ENCODE measurements at regions not wholly inside any gene's neighbourhood (a gene's known extent, or its start where the extent isn't known, plus 50 kb on each side); places are given as distances from the start of the nearest gene placed in this dataset.

GRCh38 chr7:115831371-115831770, 199.2 kb downstream of the TFEC start:
- DNase-seq (ENCODE audit: low spot score) = no peak
- BruUV-seq (replicated peaks) = no TSS peak
- no peak overlapping the region for H3K4me3 ChIP-seq (ENCODE audit: low read depth, low read length, poor library complexity, severe bottlenecking)
- no peaks in the 10 kb centered on the region for H3K9me3 ChIP-seq (ENCODE audit: low read depth, low read length, poor library complexity, severe bottlenecking)
- CTCF ChIA-PET = no interaction called here
- no peaks in the 10 kb centered on the region for H3K36me3 ChIP-seq (ENCODE audit: insufficient read depth, low read length, poor library complexity, severe bottlenecking)
- intact Hi-C loops (cut with micrococcal nuclease; ENCODE audit: unreplicated experiment) = no loop called here
- H3K27me3 ChIP-seq (replicated peaks; ENCODE audit: insufficient read depth, low read depth, low read length, poor library complexity) = peaks cover 58% of the 10 kb centered on the region
- no peaks in the 10 kb centered on the region for H3K4me1 ChIP-seq (ENCODE audit: insufficient read depth, low read length, poor library complexity, severe bottlenecking)
- TF ChIP-seq, protein P1, sequence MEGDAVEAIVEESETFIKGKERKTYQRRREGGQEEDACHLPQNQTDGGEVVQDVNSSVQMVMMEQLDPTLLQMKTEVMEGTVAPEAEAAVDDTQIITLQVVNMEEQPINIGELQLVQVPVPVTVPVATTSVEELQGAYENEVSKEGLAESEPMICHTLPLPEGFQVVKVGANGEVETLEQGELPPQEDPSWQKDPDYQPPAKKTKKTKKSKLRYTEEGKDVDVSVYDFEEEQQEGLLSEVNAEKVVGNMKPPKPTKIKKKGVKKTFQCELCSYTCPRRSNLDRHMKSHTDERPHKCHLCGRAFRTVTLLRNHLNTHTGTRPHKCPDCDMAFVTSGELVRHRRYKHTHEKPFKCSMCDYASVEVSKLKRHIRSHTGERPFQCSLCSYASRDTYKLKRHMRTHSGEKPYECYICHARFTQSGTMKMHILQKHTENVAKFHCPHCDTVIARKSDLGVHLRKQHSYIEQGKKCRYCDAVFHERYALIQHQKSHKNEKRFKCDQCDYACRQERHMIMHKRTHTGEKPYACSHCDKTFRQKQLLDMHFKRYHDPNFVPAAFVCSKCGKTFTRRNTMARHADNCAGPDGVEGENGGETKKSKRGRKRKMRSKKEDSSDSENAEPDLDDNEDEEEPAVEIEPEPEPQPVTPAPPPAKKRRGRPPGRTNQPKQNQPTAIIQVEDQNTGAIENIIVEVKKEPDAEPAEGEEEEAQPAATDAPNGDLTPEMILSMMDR (conservative IDR thresholded peaks at IDR 0.05; ENCODE audit: low read depth, low read length) = no peak
- TF ChIP-seq EZH2 (IDR thresholded peaks at IDR 0.05; ENCODE audit: borderline replicate concordance, low read depth, low read length, poor library complexity, severe bottlenecking) = no peak
- no peak overlapping the region for H3K27ac ChIP-seq (ENCODE audit: low read depth, low read length, poor library complexity, severe bottlenecking)
- POLR2A ChIA-PET (ENCODE audit: low non-redundant PET) = no interaction called here

- Histone ChIP-seq H3K27me3 (replicated peaks; ENCODE audit: insufficient read depth, low read depth, low read length, poor library complexity) (peaks cover 33% of the 10 kb centered on the region), H3K4me3 (ENCODE audit: low read depth, low read length, poor library complexity, severe bottlenecking) (no peak overlapping the region), H3K36me3 (ENCODE audit: insufficient read depth, low read length, poor library complexity, severe bottlenecking) (no peaks in the 10 kb centered on the region), H3K27ac (ENCODE audit: low read depth, low read length, poor library complexity, severe bottlenecking) (no peak overlapping the region), H3K9me3 (ENCODE audit: low read depth, low read length, poor library complexity, severe bottlenecking) (no peaks in the 10 kb centered on the region), H3K4me1 (ENCODE audit: insufficient read depth, low read length, poor library complexity, severe bottlenecking) (no peaks in the 10 kb centered on the region)
- BruUV-seq (replicated peaks) = no TSS peak
- POLR2A ChIA-PET (ENCODE audit: low non-redundant PET) = no interaction called here
- intact Hi-C loops (cut with micrococcal nuclease; ENCODE audit: unreplicated experiment) = no loop called here
- CTCF ChIA-PET = no interaction called here
- no peak for TF ChIP-seq EZH2 (IDR thresholded peaks at IDR 0.05; ENCODE audit: borderline replicate concordance, low read depth, low read length, poor library complexity, severe bottlenecking)
- TF ChIP-seq, protein P1 (conservative IDR thresholded peaks at IDR 0.05; ENCODE audit: low read depth, low read length) = no peak
- DNase-seq (ENCODE audit: low spot score) = no peak
These were observed 203.1 kb downstream of the TFEC start for GRCh38 chr7:115827305-115828045.

- Histone ChIP-seq H3K4me1 (ENCODE audit: insufficient read depth, low read length, poor library complexity, severe bottlenecking) (no peaks in the 10 kb centered on the region), H3K4me3 (ENCODE audit: low read depth, low read length, poor library complexity, severe bottlenecking) (no peak overlapping the region), H3K9me3 (ENCODE audit: low read depth, low read length, poor library complexity, severe bottlenecking) (no peaks in the 10 kb centered on the region), H3K36me3 (ENCODE audit: insufficient read depth, low read length, poor library complexity, severe bottlenecking) (no peaks in the 10 kb centered on the region), H3K27ac (ENCODE audit: low read depth, low read length, poor library complexity, severe bottlenecking) (no peak overlapping the region), H3K27me3 (replicated peaks; ENCODE audit: insufficient read depth, low read depth, low read length, poor library complexity) (peaks cover 17% of the 10 kb centered on the region)
- POLR2A ChIA-PET (ENCODE audit: low non-redundant PET) = no interaction called here
- BruUV-seq (replicated peaks) = no TSS peak
- CTCF ChIA-PET = no interaction called here
- no peak for DNase-seq (ENCODE audit: low spot score)
- intact Hi-C loops (cut with micrococcal nuclease; ENCODE audit: unreplicated experiment) = no loop called here
- TF ChIP-seq, protein P1 (conservative IDR thresholded peaks at IDR 0.05; ENCODE audit: low read depth, low read length) = no peak
- no peak for TF ChIP-seq EZH2 (IDR thresholded peaks at IDR 0.05; ENCODE audit: borderline replicate concordance, low read depth, low read length, poor library complexity, severe bottlenecking)
These were observed 205.0 kb downstream of the TFEC start for GRCh38 chr7:115825456-115826115.

Data from A673 (cell line).